Right ventricle myocardium superior (tissue), 1 donor: ENCODE measurements at regions not wholly inside any gene's neighbourhood (a gene's known extent, or its start where the extent isn't known, plus 50 kb on each side); places are given as distances from the start of the nearest gene placed in this dataset.

Experiments used
- ATAC-seq: fragments of 200-7000 bp; cut with Tn5 transposase; one replicate; pipeline ENCODE4 v1.9.1; 2020; ENCODE audit warnings: mild to moderate bottlenecking; ENCODE audit not compliant: poor library complexity
- DNase-seq: peaks from one replicate; pipeline ENCODE4 v3.0.0-alpha.2; 2020
- intact Hi-C: fragments of 100-400 bp; cut with DNase I; formaldehyde crosslinking; loops from one replicate; pipeline ENCODE4 v1.11.2; 2022
- donor health status: DM: no; HTN: yes; CAD: no; lungs with severe emphysema.

GRCh38 chr3:102226463-102226862 is 208.4 kb upstream of the ZPLD1 start:
- intact Hi-C loops: loop anchor here (5.0 kb wide), 2 partner anchors 311 to 424 kb away; no protein-coding TSS in a partner anchor
- ATAC-seq (no peak), DNase-seq (no peak)

- ATAC-seq: peak; percentile 76
- peak; percentile 76 for DNase-seq
- intact Hi-C loops: loop anchor here (5.0 kb wide), 2 partner anchors 308 to 427 kb away; no protein-coding TSS in a partner anchor
Measured at GRCh38 chr3:102229062-102229655, 205.7 kb upstream of the ZPLD1 start.

GRCh38 chr3:102230057-102230456 is 204.8 kb upstream of the ZPLD1 start:
- intact Hi-C loops: no loop called here
- no peak for DNase-seq
- no peak for ATAC-seq

GRCh38 chr3:102233881-102234280 is 200.9 kb upstream of the ZPLD1 start:
- no peak for ATAC-seq
- intact Hi-C loops: no loop called here
- DNase-seq: no peak

- intact Hi-C loops: no loop called here
- DNase-seq (no peak), ATAC-seq (no peak)
Measured at GRCh38 chr3:102235679-102236078, 199.1 kb upstream of the ZPLD1 start.

GRCh38 chr3:102237181-102237580 is 197.6 kb upstream of the ZPLD1 start:
- intact Hi-C loops: no loop called here
- ATAC-seq (no peak), DNase-seq (no peak)

- ATAC-seq (no peak), DNase-seq (no peak)
- intact Hi-C loops: no loop called here
Measured at GRCh38 chr3:102237838-102238237, 197.0 kb upstream of the ZPLD1 start.

GRCh38 chr3:102238362-102238761 is 196.5 kb upstream of the ZPLD1 start:
- intact Hi-C loops: no loop called here
- ATAC-seq (no peak), DNase-seq (no peak)

- intact Hi-C loops: no loop called here
- ATAC-seq: no peak
Measured at GRCh38 chr3:102240720-102241119, 194.1 kb upstream of the ZPLD1 start.

GRCh38 chr3:102248981-102249705 is 185.7 kb upstream of the ZPLD1 start:
- DNase-seq: no peak
- no peak for ATAC-seq
- intact Hi-C loops: no loop called here

More at GRCh38 chr3:102240720-102241119, 194.1 kb upstream of the ZPLD1 start:
- DNase-seq: no peak

- intact Hi-C loops: no loop called here
- ATAC-seq (no peak), DNase-seq (no peak)
Measured at GRCh38 chr3:102255736-102256135, 179.1 kb upstream of the ZPLD1 start.

GRCh38 chr3:102258666-102259227 is 176.1 kb upstream of the ZPLD1 start:
- intact Hi-C loops: no loop called here
- no peak for ATAC-seq
- DNase-seq: no peak

GRCh38 chr3:102259663-102260062 is 175.2 kb upstream of the ZPLD1 start:
- intact Hi-C loops: no loop called here
- no peak for ATAC-seq
- no peak for DNase-seq

- ATAC-seq: no peak
- DNase-seq: no peak
- intact Hi-C loops: no loop called here
Measured at GRCh38 chr3:102265720-102266119, 169.1 kb upstream of the ZPLD1 start.

GRCh38 chr3:102269406-102269805 is 165.4 kb upstream of the ZPLD1 start:
- ATAC-seq: no peak

GRCh38 chr3:102290241-102290640 is 144.6 kb upstream of the ZPLD1 start:
- no peak for ATAC-seq
- intact Hi-C loops: no loop called here
- no peak for DNase-seq

More at GRCh38 chr3:102269406-102269805, 165.4 kb upstream of the ZPLD1 start:
- intact Hi-C loops: no loop called here
- DNase-seq: no peak

- DNase-seq (no peak), ATAC-seq (no peak)
- intact Hi-C loops: no loop called here
Measured at GRCh38 chr3:102295756-102296155, 139.1 kb upstream of the ZPLD1 start.

- DNase-seq: no peak
- intact Hi-C loops: no loop called here
- ATAC-seq: no peak
Measured at GRCh38 chr3:102297072-102297658, 137.7 kb upstream of the ZPLD1 start.

- DNase-seq: no peak
- intact Hi-C loops: no loop called here
- ATAC-seq: no peak
Measured at GRCh38 chr3:102299125-102299877, 135.5 kb upstream of the ZPLD1 start.
